Mammary epithelial cell (primary cell): ENCODE measurements at regions not wholly inside any gene's neighbourhood (a gene's known extent, or its start where the extent isn't known, plus 50 kb on each side); places are given as distances from the start of the nearest gene placed in this dataset.

ENCODE experiments used
- CTCF ChIP-seq, 2 donors: IDR thresholded peaks in 1 of 2; conservative IDR thresholded peaks in 1 of 2; 2 replicates each; pipeline ENCODE4 v1.5.1; 2011 to 2012; ENCODE audit warnings: inconsistent platforms in 2 of 2, low read length in 2 of 2, mild to moderate bottlenecking in 2 of 2, control low read depth in 1 of 2, low read depth in 1 of 2; ENCODE audit not compliant: insufficient read depth in 1 of 2; ENCODE audit errors: extremely low read depth in 1 of 2
- EZH2 ChIP-seq: IDR thresholded peaks from 2 replicates; pipeline ENCODE4 v1.6.1; 2012; ENCODE audit warnings: low read length, inconsistent platforms, borderline replicate concordance

GRCh38 chr1:65056234-65056633 lies 89.9 kb upstream of the JAK1 start:
- no peak for TF ChIP-seq CTCF (conservative IDR thresholded peaks at IDR 0.05 in 1 of 2, IDR thresholded peaks at IDR 0.05 in 1 of 2; ENCODE audit: extremely low read depth in 1 of 2, insufficient read depth in 1 of 2, low read depth in 1 of 2, low read length in 2 of 2)
- TF ChIP-seq EZH2 = no peak
